ENCODE measurements at regions not wholly inside any gene's neighbourhood (a gene's known extent, or its start where the extent isn't known, plus 50 kb on each side); places are given as distances from the start of the nearest gene placed in this dataset.

DNA sequence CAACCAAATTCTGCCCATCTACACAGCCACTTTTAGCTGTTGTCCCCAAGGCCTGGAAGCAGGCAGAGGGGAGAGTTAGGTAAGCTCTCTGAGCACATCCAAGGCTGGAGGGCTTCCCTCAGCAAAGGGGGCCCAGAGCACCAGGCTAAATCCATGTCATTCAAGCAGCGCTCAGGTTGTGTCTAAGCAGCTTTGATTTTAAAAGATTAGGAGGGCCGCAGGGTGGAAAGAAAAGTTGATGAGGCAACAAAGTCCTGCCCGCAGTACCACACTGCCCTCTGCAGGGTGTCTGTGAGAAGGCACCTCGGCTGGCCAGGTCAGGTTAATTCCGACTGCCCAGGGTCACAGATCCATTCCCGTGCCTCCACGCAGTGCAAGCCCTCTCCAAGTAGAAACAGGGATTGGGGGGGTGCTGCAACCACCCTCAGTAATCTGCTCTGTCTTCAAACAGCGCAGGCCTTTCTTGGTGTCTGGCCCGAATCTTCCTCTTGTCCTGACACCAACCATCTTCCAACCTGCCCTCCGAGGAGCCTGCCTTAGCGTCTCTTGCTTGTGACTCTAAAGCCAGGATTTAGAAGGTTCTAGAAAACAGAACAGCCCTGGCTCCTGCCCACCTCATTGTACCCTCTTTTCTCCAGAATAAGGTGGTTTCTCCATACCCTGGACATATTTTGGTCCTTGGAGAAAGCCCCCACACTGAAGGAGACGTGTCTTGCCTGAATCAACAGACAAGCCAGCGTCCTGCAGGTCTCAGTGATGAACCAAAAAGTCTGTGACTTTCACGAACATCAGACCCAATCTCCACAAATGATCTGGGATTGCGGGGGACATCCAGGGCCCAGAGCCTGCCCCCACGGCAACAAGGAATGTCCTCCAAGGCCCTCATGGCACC lies 289.2 kb downstream of the TNS1 start (continued):
- TF ChIP-seq, protein P1, sequence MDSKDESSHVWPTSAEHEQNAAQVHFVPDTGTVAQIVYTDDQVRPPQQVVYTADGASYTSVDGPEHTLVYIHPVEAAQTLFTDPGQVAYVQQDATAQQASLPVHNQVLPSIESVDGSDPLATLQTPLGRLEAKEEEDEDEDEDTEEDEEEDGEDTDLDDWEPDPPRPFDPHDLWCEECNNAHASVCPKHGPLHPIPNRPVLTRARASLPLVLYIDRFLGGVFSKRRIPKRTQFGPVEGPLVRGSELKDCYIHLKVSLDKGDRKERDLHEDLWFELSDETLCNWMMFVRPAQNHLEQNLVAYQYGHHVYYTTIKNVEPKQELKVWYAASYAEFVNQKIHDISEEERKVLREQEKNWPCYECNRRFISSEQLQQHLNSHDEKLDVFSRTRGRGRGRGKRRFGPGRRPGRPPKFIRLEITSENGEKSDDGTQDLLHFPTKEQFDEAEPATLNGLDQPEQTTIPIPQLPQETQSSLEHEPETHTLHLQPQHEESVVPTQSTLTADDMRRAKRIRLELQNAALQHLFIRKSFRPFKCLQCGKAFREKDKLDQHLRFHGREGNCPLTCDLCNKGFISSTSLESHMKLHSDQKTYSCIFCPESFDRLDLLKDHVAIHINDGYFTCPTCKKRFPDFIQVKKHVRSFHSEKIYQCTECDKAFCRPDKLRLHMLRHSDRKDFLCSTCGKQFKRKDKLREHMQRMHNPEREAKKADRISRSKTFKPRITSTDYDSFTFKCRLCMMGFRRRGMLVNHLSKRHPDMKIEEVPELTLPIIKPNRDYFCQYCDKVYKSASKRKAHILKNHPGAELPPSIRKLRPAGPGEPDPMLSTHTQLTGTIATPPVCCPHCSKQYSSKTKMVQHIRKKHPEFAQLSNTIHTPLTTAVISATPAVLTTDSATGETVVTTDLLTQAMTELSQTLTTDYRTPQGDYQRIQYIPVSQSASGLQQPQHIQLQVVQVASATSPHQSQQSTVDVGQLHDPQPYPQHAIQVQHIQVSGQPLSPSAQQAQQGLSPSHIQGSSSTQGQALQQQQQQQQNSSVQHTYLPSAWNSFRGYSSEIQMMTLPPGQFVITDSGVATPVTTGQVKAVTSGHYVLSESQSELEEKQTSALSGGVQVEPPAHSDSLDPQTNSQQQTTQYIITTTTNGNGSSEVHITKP (CRISPR knock-in tag; IDR thresholded peaks at IDR 0.05; ENCODE audit: low read depth) = no peak
- TF ChIP-seq, protein P2, sequence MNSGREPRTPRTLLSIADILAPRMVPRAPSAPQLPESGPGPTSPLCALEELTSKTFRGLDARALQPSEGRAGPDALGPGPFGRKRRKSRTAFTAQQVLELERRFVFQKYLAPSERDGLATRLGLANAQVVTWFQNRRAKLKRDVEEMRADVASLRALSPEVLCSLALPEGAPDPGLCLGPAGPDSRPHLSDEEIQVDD (CRISPR knock-in tag; IDR thresholded peaks at IDR 0.05; ENCODE audit: borderline replicate concordance) = no peak
- TF ChIP-seq CENPT (CRISPR knock-in tag; IDR thresholded peaks at IDR 0.05; ENCODE audit: low read depth) = no peak
- TF ChIP-seq ZNF510 (CRISPR knock-in tag; IDR thresholded peaks at IDR 0.05; ENCODE audit: low read depth) = no peak
- TF ChIP-seq MED1 (CRISPR knock-in tag; IDR thresholded peaks at IDR 0.05) = peak; percentile 25; the same call in 1 of the 2 replicates
- TF ChIP-seq ZNF841 (CRISPR knock-in tag; IDR thresholded peaks at IDR 0.05; ENCODE audit: borderline replicate concordance) = no peak
- TF ChIP-seq RXRB (CRISPR knock-in tag; IDR thresholded peaks at IDR 0.05; ENCODE audit: borderline replicate concordance) = no peak
- no peak for TF ChIP-seq ZNF75D (CRISPR knock-in tag; IDR thresholded peaks at IDR 0.05; ENCODE audit: borderline replicate concordance)
- no peak for TF ChIP-seq ZNF816 (CRISPR knock-in tag; IDR thresholded peaks at IDR 0.05; ENCODE audit: borderline replicate concordance)
- no peak for TF ChIP-seq ZNF530 (CRISPR knock-in tag; IDR thresholded peaks at IDR 0.05; ENCODE audit: low read depth)
- no peak for TF ChIP-seq NFE2L2 (IDR thresholded peaks at IDR 0.05; ENCODE audit: low read length)
- TF ChIP-seq, protein P3, sequence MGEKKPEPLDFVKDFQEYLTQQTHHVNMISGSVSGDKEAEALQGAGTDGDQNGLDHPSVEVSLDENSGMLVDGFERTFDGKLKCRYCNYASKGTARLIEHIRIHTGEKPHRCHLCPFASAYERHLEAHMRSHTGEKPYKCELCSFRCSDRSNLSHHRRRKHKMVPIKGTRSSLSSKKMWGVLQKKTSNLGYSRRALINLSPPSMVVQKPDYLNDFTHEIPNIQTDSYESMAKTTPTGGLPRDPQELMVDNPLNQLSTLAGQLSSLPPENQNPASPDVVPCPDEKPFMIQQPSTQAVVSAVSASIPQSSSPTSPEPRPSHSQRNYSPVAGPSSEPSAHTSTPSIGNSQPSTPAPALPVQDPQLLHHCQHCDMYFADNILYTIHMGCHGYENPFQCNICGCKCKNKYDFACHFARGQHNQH (CRISPR knock-in tag; IDR thresholded peaks at IDR 0.05) = no peak
- TF ChIP-seq KLF13 (CRISPR knock-in tag; IDR thresholded peaks at IDR 0.05) = no peak
- TF ChIP-seq, protein P4, sequence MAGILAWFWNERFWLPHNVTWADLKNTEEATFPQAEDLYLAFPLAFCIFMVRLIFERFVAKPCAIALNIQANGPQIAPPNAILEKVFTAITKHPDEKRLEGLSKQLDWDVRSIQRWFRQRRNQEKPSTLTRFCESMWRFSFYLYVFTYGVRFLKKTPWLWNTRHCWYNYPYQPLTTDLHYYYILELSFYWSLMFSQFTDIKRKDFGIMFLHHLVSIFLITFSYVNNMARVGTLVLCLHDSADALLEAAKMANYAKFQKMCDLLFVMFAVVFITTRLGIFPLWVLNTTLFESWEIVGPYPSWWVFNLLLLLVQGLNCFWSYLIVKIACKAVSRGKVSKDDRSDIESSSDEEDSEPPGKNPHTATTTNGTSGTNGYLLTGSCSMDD (CRISPR knock-in tag; IDR thresholded peaks at IDR 0.05) = no peak
- TF ChIP-seq RXRA (CRISPR knock-in tag; IDR thresholded peaks at IDR 0.05) = peak; percentile 31; the same call in 1 of the 2 replicates
- no peak for TF ChIP-seq SOX6 (IDR thresholded peaks at IDR 0.05)
- TF ChIP-seq SOX6 (CRISPR knock-in tag; IDR thresholded peaks at IDR 0.05) = no peak
- TF ChIP-seq HNRNPL (IDR thresholded peaks at IDR 0.05; ENCODE audit: low read depth, low read length) = no peak
- no peak for TF ChIP-seq NFE2 (CRISPR knock-in tag; IDR thresholded peaks at IDR 0.05)
- no peak for TF ChIP-seq GTF3A (CRISPR knock-in tag; conservative IDR thresholded peaks at IDR 0.05)
- TF ChIP-seq ZNF570 (CRISPR knock-in tag; IDR thresholded peaks at IDR 0.05; ENCODE audit: borderline replicate concordance) = no peak
- TF ChIP-seq DNMT3B (CRISPR knock-in tag; conservative IDR thresholded peaks at IDR 0.05) = no peak
